ENCODE measurements at regions not wholly inside any gene's neighbourhood (a gene's known extent, or its start where the extent isn't known, plus 50 kb on each side); places are given as distances from the start of the nearest gene placed in this dataset.

- SMC1A ChIA-PET (ENCODE audit: uncharacterized antibody, unreplicated experiment), result interaction anchor here (0.5 kb wide), 1 partner anchor 27 kb away, joined by 3 read pairs; no protein-coding TSS in a partner anchor
- TF ChIP-seq TBL1XR1 (IDR thresholded peaks at IDR 0.05; ENCODE audit: low read depth, low read length), result no peak
- no peak for TF ChIP-seq CREM (IDR thresholded peaks at IDR 0.05; ENCODE audit: low read depth)
- no peak for TF ChIP-seq SUPT20H (IDR thresholded peaks at IDR 0.05; ENCODE audit: borderline replicate concordance, control insufficient read depth, low read depth, low read length)
- in situ Hi-C loops (cut with MboI), result no loop called here
- Histone ChIP-seq H3K36me3 (ENCODE audit: control insufficient read depth in 2 of 2, insufficient read depth in 2 of 2, low read length in 1 of 2) (no peaks in the 10 kb centered on the region), H3K4me1 (ENCODE audit: control insufficient read depth, insufficient read depth, low read length) (no peaks in the 10 kb centered on the region), H2AFZ (ENCODE audit: control insufficient read depth, low read depth, low read length) (no peak overlapping the region), H3K9me3 (replicated peaks; ENCODE audit: control insufficient read depth, insufficient read depth, low read length) (no peaks in the 10 kb centered on the region), H4K20me1 (ENCODE audit: control insufficient read depth, insufficient read depth) (no peaks in the 10 kb centered on the region), H3K79me2 (ENCODE audit: control insufficient read depth, insufficient read depth, low read length) (no peaks in the 10 kb centered on the region), H3K9ac (ENCODE audit: control insufficient read depth, insufficient read depth, low read length) (no peak overlapping the region), H3K27ac (ENCODE audit: control insufficient read depth, insufficient read depth) (no peak overlapping the region), H3K4me3 (no peak overlapping the region), H3K4me2 (ENCODE audit: control insufficient read depth, insufficient read depth) (no peak overlapping the region), H3K27me3 (replicated peaks in 1 of 2; ENCODE audit: control insufficient read depth in 2 of 2, insufficient read depth in 2 of 2, low read length in 1 of 2) (no peaks in the 10 kb centered on the region)
- no peak for DNase-seq (ENCODE audit: low read depth, low spot score)
- WGBS (ENCODE audit: insufficient coverage, insufficient replicate concordance, low lambda C conversion rate, missing lambda C conversion rate), result 26% methylated on average over 3 of the region's 3 CpGs
- CTCF ChIA-PET, result no interaction called here
- POLR2A ChIA-PET, result no interaction called here
- FAIRE-seq, result no peak
- no TSS peak for BruUV-seq (replicated peaks)
- intact Hi-C loops (cut with micrococcal nuclease; ENCODE audit: unreplicated experiment), result no loop called here
- no peak for ATAC-seq
- RAD21 ChIA-PET (ENCODE audit: unreplicated experiment), result no interaction called here
These were observed 88.8 kb upstream of the PLS3 start for GRCh38 chrX:115472131-115472530.

GRCh38 chrX:115486510-115486909 is 74.5 kb upstream of the PLS3 start:
- FAIRE-seq, result no peak
- no peak for TF ChIP-seq NRF1 (conservative IDR thresholded peaks at IDR 0.05; ENCODE audit: low read depth, low read length)
- no peak for TF ChIP-seq E2F8 (IDR thresholded peaks at IDR 0.05; ENCODE audit: low read depth, partially characterized antibody)
- no peak for TF ChIP-seq E4F1 (IDR thresholded peaks at IDR 0.05; ENCODE audit: borderline replicate concordance, partially characterized antibody)
- no peak for TF ChIP-seq DPF2 (IDR thresholded peaks at IDR 0.05)
- TF ChIP-seq EGR1 (IDR thresholded peaks at IDR 0.05; ENCODE audit: borderline replicate concordance in 1 of 2, low read depth in 2 of 2, low read length in 2 of 2), result no peak
- TF ChIP-seq PKNOX1 (IDR thresholded peaks at IDR 0.05), result no peak
- no peak for TF ChIP-seq TAF1 (IDR thresholded peaks at IDR 0.05; ENCODE audit: borderline replicate concordance, low read depth, low read length)
- TF ChIP-seq ZNF384 (IDR thresholded peaks at IDR 0.05; ENCODE audit: borderline replicate concordance, low read depth, low read length), result no peak
- TF ChIP-seq ZZZ3 (IDR thresholded peaks at IDR 0.05; ENCODE audit: control insufficient read depth, insufficient read length, low read depth), result no peak

More at GRCh38 chrX:115486510-115486909, 74.5 kb upstream of the PLS3 start:
- in situ Hi-C loops (cut with MboI) (no loop called here), intact Hi-C loops (cut with micrococcal nuclease; ENCODE audit: unreplicated experiment) (no loop called here)
- Histone ChIP-seq H3K79me2 (ENCODE audit: control insufficient read depth, insufficient read depth, low read length) (no peaks in the 10 kb centered on the region), H3K9me3 (replicated peaks; ENCODE audit: control insufficient read depth, insufficient read depth, low read length) (no peaks in the 10 kb centered on the region), H3K9ac (ENCODE audit: control insufficient read depth, insufficient read depth, low read length) (no peak overlapping the region), H3K4me1 (ENCODE audit: control insufficient read depth, insufficient read depth, low read length) (no peaks in the 10 kb centered on the region), H3K27ac (ENCODE audit: control insufficient read depth, insufficient read depth) (no peak overlapping the region), H3K4me3 (no peak overlapping the region), H3K36me3 (ENCODE audit: control insufficient read depth in 2 of 2, insufficient read depth in 2 of 2, low read length in 1 of 2) (no peaks in the 10 kb centered on the region), H3K27me3 (replicated peaks in 1 of 2; ENCODE audit: control insufficient read depth in 2 of 2, insufficient read depth in 2 of 2, low read length in 1 of 2) (no peaks in the 10 kb centered on the region), H3K4me2 (ENCODE audit: control insufficient read depth, insufficient read depth) (no peak overlapping the region), H2AFZ (ENCODE audit: control insufficient read depth, low read depth, low read length) (no peak overlapping the region), H4K20me1 (ENCODE audit: control insufficient read depth, insufficient read depth) (no peaks in the 10 kb centered on the region)
- ChIA-PET SMC1A (ENCODE audit: uncharacterized antibody, unreplicated experiment) (no interaction called here), CTCF (no interaction called here), POLR2A (interaction anchor here (0.6 kb wide), 1 partner anchor 24 kb away, joined by 3 read pairs; no protein-coding TSS in a partner anchor), RAD21 (ENCODE audit: unreplicated experiment) (no interaction called here)
- WGBS (ENCODE audit: insufficient coverage, insufficient replicate concordance, low lambda C conversion rate, missing lambda C conversion rate), result 42% methylated on average over 1 of the region's 3 CpGs
- ATAC-seq (no peak), DNase-seq (ENCODE audit: low read depth, low spot score) (no peak)
- no TSS peak for BruUV-seq (replicated peaks)
